Thoracic aorta (tissue), 2 donors: ENCODE measurements at regions not wholly inside any gene's neighbourhood (a gene's known extent, or its start where the extent isn't known, plus 50 kb on each side); places are given as distances from the start of the nearest gene placed in this dataset.

Source experiments
- ATAC-seq: fragments of 150-250 bp; one replicate; pipeline ENCODE4 v1.8.0; 2017; ENCODE audit warnings: low read depth; ENCODE audit not compliant: insufficient number of reproducible peaks, low FRiP score
- DNase-seq: peaks from one replicate; pipeline ENCODE4 v3.0.0-alpha.2; 2020; ENCODE audit warnings: low spot score
- H3K27ac ChIP-seq, 2 donors: fragments of 200-600 bp; sonication (generic); 1 replicate in 1 of 2; 2 replicates in 1 of 2; pipeline ENCODE4 v1.5.1; 2016; ENCODE audit warnings: mild to moderate bottlenecking in 2 of 2, moderate library complexity in 2 of 2
- H3K27me3 ChIP-seq: fragments of 200-600 bp; sonication (generic); replicated peaks from 2 replicates; pipeline ENCODE4 v1.6.0; 2016; ENCODE audit warnings: mild to moderate bottlenecking; ENCODE audit not compliant: insufficient read depth
- H3K36me3 ChIP-seq: fragments of 200-600 bp; sonication (generic); one replicate; pipeline ENCODE4 v1.5.1; 2016
- H3K4me1 ChIP-seq, 2 donors: fragments of 200-600 bp; sonication (generic); 1 replicate in 1 of 2; 2 replicates in 1 of 2; pipeline versions ENCODE4 v1.5.1 to v1.6.0; 2016; ENCODE audit warnings: low read depth in 2 of 2, mild to moderate bottlenecking in 1 of 2; ENCODE audit not compliant: control insufficient read depth in 1 of 2
- H3K4me3 ChIP-seq: fragments of 200-600 bp; sonication (generic); 2 replicates; pipeline ENCODE4 v1.5.1; 2016; ENCODE audit warnings: mild to moderate bottlenecking
- H3K9me3 ChIP-seq: fragments of 200-600 bp; sonication (generic); 2 replicates; pipeline ENCODE4 v1.5.1; 2016
- TF ChIP-seq, protein P1 (sequence below): fragments of 200-600 bp; sonication (generic); IDR thresholded peaks from one replicate; pipeline ENCODE4 v1.5.1; 2019; ENCODE audit warnings: antibody characterized with exemption

DNA sequence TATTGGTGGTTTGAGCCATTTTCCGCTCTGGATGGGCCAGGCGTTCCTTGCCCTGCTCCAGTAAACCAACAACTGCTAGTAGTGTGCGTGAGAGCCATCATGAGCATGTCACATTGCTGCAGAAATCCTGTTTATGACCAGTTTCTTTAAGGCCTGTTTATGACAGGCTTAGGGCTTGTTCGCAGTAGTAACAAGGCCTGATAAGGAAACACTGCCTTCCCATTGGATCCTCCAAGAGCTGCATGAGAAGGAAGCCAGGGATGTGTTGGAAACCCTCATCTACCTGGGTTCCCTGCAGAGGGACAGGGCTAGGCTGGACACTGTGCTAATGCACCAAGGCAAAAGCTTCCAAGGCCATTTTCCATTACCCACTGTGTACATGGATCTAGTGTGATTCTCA is 153.9 kb downstream of the ZNF518B start:
- TF ChIP-seq, protein P1, sequence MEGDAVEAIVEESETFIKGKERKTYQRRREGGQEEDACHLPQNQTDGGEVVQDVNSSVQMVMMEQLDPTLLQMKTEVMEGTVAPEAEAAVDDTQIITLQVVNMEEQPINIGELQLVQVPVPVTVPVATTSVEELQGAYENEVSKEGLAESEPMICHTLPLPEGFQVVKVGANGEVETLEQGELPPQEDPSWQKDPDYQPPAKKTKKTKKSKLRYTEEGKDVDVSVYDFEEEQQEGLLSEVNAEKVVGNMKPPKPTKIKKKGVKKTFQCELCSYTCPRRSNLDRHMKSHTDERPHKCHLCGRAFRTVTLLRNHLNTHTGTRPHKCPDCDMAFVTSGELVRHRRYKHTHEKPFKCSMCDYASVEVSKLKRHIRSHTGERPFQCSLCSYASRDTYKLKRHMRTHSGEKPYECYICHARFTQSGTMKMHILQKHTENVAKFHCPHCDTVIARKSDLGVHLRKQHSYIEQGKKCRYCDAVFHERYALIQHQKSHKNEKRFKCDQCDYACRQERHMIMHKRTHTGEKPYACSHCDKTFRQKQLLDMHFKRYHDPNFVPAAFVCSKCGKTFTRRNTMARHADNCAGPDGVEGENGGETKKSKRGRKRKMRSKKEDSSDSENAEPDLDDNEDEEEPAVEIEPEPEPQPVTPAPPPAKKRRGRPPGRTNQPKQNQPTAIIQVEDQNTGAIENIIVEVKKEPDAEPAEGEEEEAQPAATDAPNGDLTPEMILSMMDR = no peak
- Histone ChIP-seq H3K27ac (no peak overlapping the region), H3K4me3 (no peak overlapping the region), H3K4me1 (no peaks in the 10 kb centered on the region), H3K9me3 (no peaks in the 10 kb centered on the region), H3K36me3 (no peaks in the 10 kb centered on the region), H3K27me3 (no peaks in the 10 kb centered on the region)
- no peak for DNase-seq
- ATAC-seq = no peak

DNA sequence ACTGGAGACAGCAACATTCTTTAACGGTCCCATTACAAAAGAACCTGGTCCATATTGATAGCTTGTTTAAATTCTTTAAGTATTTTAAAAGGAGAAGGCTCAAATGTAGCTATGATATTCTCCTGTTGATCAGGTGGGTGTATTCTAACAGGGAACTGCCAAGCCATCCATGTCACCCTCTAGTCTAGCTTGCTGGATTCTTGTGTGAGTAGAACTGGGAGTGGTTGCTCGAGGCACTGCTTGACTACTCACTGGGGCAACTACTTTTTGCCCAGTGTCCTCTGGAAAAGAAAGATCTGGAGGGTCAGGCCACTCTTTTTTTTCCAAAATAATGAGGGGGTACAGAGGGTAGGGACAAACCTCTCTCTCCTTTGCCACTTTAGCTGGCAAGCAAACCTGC is 155.1 kb downstream of the ZNF518B start:
- no peak overlapping the region for H3K4me3 ChIP-seq
- H3K9me3 ChIP-seq = no peaks in the 10 kb centered on the region
- no peaks in the 10 kb centered on the region for H3K36me3 ChIP-seq
- no peak overlapping the region for H3K27ac ChIP-seq
- TF ChIP-seq, protein P1 = no peak
- H3K27me3 ChIP-seq = no peaks in the 10 kb centered on the region
- H3K4me1 ChIP-seq = no peaks in the 10 kb centered on the region
- DNase-seq (no peak), ATAC-seq (no peak)

DNA sequence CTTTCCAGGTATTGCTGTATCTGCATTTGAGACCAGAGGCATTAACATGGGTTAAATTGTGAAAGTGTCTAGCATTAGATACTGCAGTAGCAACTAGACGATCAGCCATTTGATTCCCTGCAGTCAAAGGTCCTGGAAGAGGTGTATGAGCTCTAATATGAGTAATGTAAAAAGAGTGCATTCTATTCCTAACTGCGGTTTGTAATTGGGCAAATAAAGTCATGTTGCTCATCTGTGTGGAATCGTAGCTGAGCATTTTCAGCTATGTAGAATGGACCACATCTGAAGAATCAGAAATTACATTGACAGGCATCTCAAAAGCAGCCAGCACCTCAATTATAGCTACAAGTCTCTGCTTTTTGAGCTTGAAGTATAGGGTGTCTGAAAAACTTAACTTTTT is 157.6 kb downstream of the ZNF518B start:
- ATAC-seq = no peak

DNA sequence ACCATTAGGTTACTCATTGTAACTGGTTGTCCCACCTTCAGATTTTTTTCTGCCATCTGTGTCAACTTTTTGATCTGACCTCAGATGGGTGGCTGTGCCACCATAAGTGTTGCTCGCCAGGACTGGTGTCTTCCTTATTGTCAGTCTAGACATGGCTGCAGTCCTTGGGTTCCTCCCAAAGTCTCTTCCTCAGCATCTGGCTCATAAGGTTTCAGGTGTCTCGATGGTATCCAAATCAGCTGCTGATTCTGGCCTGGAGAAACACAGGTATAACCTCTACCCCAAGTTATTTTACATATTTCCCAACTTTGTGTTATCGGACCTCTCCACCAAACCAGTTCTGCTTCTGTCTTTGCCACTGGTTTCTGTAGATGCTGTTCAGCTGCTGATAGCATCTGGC is 158.5 kb downstream of the ZNF518B start:
- no peak overlapping the region for H3K4me3 ChIP-seq
- DNase-seq = no peak

More for the DNA sequence above, 157.6 kb downstream of the ZNF518B start:
- Histone ChIP-seq H3K4me1 (no peaks in the 10 kb centered on the region), H3K36me3 (no peaks in the 10 kb centered on the region), H3K9me3 (no peaks in the 10 kb centered on the region), H3K4me3 (no peak overlapping the region), H3K27me3 (no peaks in the 10 kb centered on the region), H3K27ac (no peak overlapping the region)
- TF ChIP-seq, protein P1 = no peak
- no peak for DNase-seq

DNA sequence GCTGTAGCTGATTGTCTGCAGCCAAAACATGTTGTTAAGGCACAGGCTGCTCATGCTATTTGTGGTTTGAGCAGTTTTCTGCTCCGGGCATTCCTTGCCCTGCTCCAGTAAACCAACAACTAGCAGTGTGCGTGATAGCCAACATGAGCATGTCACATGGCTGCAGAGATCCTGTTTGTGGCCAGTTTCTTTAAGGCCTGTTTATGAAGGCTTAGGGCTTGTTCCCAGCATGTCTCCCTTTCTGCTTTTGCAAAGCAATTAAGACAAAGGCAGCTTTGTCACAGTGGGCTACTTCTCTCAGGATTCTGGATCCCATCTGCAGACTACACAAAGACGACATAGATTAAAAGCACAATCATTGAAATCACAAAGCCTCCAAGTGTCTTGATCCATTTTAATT is 160.5 kb downstream of the ZNF518B start:
- H3K27me3 ChIP-seq = no peaks in the 10 kb centered on the region
- no peak overlapping the region for H3K27ac ChIP-seq
- no peaks in the 10 kb centered on the region for H3K36me3 ChIP-seq
- no peak for ATAC-seq
- TF ChIP-seq, protein P1 = no peak
- no peaks in the 10 kb centered on the region for H3K4me1 ChIP-seq
- H3K9me3 ChIP-seq = no peaks in the 10 kb centered on the region
- no peak for DNase-seq
- no peak overlapping the region for H3K4me3 ChIP-seq

More for the DNA sequence above, 158.5 kb downstream of the ZNF518B start:
- TF ChIP-seq, protein P1 = no peak
- Histone ChIP-seq H3K36me3 (no peaks in the 10 kb centered on the region), H3K9me3 (no peaks in the 10 kb centered on the region), H3K27ac (no peak overlapping the region), H3K27me3 (no peaks in the 10 kb centered on the region), H3K4me1 (no peaks in the 10 kb centered on the region)
- ATAC-seq = no peak
